SU-DHL-6 (cell line): ENCODE measurements at regions not wholly inside any gene's neighbourhood (a gene's known extent, or its start where the extent isn't known, plus 50 kb on each side); places are given as distances from the start of the nearest gene placed in this dataset.

ENCODE experiments used
- EZH2phosphoT487 ChIP-seq: fragments of 200-600 bp; sonication (generic), shearing (Covaris generic); conservative IDR thresholded peaks from 2 replicates; pipeline ENCODE4 v1.6.1; 2018; ENCODE audit warnings: mild to moderate bottlenecking, antibody characterized with exemption, low read length, moderate library complexity, mixed read lengths
- TF ChIP-seq, protein P1 (sequence below): fragments of 200-600 bp; sonication (generic); IDR thresholded peaks from one replicate; pipeline ENCODE4 v1.5.1; 2017; ENCODE audit warnings: antibody characterized with exemption, mild to moderate bottlenecking, low read length, moderate library complexity; ENCODE audit not compliant: insufficient read depth, poor library complexity, severe bottlenecking

DNA sequence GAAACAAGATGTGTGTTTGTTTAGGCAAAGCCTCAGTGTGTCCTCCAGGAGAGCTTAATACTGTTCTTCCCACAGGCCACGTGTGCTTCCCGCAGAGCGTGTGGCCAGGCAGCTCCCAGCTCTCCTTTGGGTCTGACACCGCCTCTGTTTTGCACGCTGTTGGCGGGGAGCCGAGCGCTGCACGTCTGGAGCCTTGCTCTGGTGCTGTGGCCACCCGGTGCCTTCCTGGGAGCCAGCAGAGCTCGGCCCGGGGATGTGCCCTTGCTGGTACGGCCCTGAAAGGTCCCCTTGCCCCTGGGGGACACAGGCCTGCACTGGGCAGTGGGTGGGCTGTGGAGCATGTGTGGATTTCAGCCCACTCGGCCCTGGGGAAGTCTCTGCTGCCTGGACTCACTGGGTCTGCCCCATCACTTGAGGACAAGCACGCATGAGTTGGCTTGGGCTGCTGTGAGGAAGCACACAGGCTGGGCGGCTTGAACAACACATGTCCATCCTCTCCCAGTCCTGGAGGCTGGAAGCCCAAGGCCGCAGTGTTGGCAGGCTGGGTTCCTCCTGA, 160.7 kb upstream of the HDAC4 start:
- TF ChIP-seq, protein P1, sequence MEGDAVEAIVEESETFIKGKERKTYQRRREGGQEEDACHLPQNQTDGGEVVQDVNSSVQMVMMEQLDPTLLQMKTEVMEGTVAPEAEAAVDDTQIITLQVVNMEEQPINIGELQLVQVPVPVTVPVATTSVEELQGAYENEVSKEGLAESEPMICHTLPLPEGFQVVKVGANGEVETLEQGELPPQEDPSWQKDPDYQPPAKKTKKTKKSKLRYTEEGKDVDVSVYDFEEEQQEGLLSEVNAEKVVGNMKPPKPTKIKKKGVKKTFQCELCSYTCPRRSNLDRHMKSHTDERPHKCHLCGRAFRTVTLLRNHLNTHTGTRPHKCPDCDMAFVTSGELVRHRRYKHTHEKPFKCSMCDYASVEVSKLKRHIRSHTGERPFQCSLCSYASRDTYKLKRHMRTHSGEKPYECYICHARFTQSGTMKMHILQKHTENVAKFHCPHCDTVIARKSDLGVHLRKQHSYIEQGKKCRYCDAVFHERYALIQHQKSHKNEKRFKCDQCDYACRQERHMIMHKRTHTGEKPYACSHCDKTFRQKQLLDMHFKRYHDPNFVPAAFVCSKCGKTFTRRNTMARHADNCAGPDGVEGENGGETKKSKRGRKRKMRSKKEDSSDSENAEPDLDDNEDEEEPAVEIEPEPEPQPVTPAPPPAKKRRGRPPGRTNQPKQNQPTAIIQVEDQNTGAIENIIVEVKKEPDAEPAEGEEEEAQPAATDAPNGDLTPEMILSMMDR: no peak
- TF ChIP-seq EZH2phosphoT487: no peak
